UCSD-AML1 (cell line): ENCODE measurements at regions not wholly inside any gene's neighbourhood (a gene's known extent, or its start where the extent isn't known, plus 50 kb on each side); places are given as distances from the start of the nearest gene placed in this dataset.
"Not testable (repeated sequence)": the region's sequence is repeated elsewhere in the genome, so short reads cannot be mapped to it uniquely, and the experiment has no call there.

Source experiments
- DNase-seq: peaks from one replicate; lab custom pipeline; 2025; ENCODE audit not compliant: unreplicated experiment; lab: John Stamatoyannopoulos, UW

DNA sequence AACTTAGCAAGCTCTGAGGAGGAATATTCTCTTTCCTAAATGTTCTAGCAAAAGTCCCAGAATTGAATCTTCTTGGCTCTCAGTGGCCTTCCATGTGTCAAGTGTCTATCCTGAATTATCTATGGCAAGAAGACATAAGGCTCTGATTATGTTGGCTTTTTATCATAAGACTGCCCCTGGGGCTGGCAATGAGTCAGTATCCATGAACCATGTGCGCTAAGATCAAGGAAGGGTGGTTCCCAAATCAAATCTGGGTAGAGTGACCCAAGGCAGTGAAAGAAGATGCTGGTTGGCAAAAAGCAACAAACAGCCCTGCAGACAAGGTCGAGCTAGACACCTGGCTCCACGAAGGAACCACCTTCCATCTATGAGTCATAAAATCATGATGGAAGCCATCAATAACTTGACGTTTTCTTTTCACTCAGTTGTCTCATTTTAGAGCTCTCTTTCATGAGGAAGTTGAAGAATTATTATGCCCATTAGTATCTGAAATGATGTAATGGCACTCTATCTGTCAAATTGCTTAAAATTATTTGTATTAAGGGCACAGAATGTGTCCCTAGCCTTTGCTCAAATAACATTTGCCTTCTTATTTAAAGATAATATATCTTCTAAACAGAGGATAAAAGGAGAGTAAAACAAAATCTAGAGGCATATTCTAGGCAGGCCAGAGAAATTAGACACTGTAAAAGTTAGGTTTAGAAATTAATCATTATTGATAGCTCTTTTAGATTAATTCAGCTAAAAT, 657.7 kb upstream of the GOT2 start:
- no peak for DNase-seq

DNA sequence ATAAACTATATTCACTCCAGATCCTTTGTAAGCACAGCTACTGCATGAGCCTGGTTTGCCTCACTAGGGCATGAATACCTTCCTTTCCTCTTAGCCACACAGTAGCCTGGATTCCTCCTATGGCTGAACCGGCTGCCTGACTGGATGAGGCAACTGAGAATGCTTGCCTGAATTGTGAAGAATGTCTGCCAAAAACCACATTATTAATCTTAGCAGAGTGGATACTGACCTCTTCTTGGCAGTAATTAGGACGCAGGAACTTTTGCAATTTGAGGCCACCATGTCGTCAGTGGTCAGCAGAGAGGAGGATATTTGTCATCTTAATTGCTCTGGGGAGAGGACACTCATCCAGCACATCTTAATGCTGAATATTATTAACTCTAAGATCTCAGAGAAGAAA, 651.8 kb upstream of the GOT2 start:
- no peak for DNase-seq

DNA sequence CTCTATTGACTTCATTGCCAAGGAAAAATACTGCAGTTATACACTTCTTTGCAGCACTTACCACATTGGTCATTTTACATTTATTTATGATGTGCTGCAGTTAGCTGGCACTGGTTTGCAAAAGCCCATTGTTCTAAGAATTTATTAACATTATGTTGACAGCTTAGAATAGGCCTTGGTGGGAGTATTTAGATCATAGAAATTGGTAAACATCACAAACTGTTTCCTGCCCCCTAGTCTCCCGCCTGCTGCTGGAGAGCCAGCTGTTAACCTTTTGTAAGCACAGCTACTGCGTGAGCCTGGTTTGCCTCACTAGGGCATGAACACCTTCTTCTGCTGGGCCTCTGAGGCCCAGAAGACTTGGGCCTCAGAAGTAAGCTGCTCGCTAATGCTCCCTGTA, 651.4 kb upstream of the GOT2 start:
- DNase-seq: no peak

- no peak for DNase-seq
These were observed 639.5 kb upstream of the GOT2 start for GRCh38 chr16:59373632-59374031.

DNA sequence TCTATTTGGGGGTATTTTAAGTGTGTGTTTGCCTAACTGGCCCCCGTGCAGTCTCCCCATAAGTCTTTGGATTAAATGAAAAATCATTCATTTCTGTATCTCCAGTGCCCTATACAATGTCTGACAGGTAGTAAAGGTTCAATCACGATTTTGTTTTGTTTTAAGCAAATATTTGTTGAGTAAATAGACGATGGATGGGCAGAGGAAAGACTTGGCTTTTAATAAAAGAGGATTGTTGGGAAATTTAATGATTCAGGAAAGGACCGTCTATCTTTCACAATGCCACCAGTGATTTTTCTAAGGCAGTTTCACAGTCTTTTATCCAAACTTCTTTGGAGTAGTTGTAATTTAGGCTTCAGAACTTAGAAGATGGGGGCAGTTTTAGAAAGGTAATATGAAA, 636.6 kb upstream of the GOT2 start:
- DNase-seq: no peak

DNA sequence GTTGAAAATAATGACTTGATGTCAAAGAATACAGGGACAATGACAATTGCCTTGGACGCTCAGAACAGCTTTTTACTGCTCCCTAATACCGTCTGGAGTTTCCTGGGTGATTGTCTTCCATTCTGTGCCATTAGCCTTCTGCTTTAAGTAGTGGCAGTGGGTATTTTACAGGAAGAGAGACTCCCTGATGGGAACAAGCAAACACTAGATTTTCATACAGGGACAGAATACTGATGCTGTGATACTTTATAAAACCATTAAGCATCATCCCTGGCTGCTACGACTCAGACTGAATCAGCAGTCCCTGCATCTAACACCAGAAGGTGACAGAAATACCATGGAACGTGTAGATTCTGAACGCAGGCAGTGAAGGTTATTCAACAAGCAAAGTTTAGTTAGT, 635.4 kb upstream of the GOT2 start:
- DNase-seq: no peak

DNA sequence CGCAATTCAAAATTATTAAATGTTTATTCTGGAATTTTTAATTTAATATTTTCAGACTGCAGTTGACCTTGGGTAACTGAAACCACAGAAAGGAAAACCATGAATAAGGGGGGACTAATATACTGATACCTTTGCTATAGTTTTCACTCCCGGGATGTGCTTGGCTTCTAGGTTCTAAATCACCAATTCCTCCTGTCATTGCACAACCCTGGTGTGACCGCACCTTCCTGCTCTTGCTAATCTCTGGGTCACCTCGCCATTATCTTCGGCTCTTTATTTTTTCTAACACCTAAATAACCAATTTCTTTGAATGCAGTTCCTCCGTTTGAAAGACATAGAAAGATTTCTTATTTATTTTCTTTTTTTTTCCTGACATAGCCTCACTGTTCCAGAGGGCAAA, 634.5 kb upstream of the GOT2 start:
- no peak for DNase-seq

DNA sequence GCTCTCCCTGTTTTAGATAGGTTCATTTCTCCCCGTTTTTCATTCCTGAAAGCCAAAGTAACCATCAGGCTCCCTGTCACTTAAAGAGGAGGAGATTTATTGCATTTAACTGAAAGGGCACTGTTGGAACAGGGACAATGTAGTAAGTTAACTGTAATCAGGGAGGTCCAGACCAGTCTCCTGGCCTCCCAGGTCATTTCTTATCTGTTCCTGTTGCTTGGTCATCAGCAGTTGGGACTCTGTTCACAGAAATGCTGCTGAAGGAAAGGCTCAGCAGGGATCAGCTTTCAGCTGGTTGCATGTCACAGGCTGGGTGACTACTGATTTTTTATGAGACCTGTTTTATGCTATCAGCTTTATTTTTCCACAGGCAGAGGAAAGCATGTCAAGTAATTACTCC, 622.6 kb upstream of the GOT2 start:
- no peak for DNase-seq

DNA sequence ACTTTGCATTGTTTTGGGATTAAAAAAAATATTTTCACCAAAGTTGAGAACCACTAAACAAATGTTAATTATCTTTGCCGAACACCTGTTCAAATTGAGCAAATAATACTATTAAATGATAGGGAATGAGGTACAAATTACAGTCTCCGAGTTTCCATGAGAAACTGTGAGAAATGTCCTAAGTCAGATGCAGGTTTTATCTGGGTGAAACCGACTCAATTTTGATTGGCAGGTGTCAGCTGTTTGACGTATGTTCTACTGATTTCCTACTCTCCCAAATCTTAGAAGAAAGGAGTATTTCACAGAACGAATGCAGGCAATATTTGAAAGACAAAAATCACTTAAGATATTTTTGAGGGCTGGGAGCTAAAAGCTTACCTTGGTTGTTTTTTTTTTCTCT, 622.0 kb upstream of the GOT2 start:
- no peak for DNase-seq

GRCh38 chr16:59355704-59356103, 621.6 kb upstream of the GOT2 start:
- DNase-seq: no peak

- DNase-seq: no peak
These were observed 617.3 kb upstream of the GOT2 start for GRCh38 chr16:59351305-59351903.

GRCh38 chr16:59350670-59351069, 616.6 kb upstream of the GOT2 start:
- DNase-seq: no peak

- DNase-seq: no peak
These were observed 608.6 kb upstream of the GOT2 start for GRCh38 chr16:59342669-59343068.

- DNase-seq: no peak
These were observed 607.3 kb upstream of the GOT2 start for GRCh38 chr16:59341368-59341767.

GRCh38 chr16:59339871-59340270, 605.8 kb upstream of the GOT2 start:
- no peak for DNase-seq

DNA sequence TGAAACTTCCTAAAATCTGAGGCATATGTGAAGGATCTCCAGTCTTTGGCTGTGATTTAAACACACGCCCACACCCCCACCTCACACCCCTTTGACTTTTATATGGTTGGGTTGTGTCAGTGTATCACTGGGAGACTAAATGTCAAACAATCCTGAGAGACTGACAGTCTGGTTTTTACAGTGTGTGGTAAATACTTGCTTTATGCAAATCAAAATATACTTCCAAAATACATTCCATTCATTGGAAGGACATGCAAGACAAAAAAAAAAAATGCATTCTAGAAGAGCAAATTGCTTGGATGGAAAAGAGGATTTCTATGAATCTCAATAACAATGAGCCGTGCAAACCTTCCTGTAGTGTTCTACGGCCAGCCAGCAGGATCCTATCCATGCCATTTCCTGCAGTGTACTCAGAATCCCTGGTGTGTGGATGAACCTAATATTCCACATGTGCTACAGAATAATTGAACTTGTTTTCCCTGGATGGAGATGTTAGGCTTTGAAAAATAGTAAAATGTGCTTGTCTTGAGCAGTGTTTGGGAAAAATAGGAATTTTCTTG, 602.1 kb upstream of the GOT2 start:
- DNase-seq: no peak

- not testable (repeated sequence) for DNase-seq
These were observed 597.6 kb upstream of the GOT2 start for GRCh38 chr16:59331708-59332107.

DNA sequence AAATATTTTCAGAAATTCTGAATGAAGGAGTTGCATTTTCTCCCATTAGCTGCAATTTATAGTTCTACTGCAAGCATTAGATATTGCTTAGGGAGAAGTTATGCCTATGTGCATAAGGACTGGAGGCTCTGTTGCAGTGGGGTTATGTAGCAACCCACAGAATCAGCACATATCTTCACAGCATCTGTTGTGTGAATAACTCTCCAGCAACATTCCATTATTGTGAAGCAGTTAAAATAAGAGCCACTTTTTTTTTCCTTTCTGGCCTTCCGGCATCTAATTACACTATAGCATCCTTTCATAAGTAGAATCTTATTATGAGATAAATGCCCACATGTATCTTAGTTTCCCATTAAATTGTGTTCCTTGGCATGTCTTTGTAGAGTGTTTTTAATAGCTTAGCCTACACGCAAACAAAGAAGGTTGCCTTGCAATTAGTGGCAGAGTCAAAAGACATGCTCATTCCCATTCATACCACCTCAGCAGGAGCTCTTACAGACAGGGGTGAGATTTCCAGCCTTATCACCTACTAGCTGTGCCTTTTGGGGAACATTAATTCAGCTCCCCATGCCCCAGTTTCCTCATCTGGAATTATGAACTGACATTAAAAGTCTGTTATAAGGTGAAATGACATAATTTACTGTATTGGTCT, 596.0 kb upstream of the GOT2 start:
- no peak for DNase-seq

DNA sequence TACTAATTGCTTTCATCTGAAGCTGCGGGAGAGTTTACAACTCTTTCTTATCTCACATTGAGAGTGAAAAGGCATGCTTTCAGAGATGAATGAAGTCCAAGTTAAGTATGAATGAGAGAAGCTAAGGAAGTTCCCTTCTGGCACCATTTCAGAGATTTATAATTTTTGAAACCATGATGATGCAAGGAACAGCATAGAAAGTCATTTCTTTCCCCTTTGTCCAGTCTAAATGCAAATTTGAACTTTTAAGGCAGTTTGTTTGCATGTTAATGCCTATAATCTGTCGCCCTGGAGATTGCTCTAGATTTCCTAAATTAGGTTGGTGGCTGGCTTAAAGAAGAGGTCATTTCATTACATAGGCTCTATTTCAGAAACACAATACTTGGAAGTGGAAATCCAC, 594.8 kb upstream of the GOT2 start:
- no peak for DNase-seq

DNA sequence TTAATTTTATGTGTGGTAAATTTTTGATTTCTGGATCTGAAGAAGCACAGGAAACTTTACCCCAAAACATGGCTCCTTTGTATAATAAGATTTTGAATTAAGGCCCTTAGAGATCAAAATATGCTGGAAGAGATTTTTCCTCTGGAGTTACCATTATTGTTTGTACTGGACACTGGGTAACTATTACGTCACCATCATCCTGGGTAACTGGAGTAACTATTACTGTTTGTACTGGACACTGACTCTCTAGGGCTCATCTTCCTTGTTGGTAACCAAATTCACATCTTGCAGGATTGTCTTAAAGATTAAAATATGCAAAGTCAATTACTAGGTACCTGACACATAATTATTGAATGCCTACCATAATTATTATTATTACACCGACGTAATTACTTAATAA, 593.8 kb upstream of the GOT2 start:
- no peak for DNase-seq

- DNase-seq: no peak
These were observed 592.8 kb upstream of the GOT2 start for GRCh38 chr16:59326955-59327354.

GRCh38 chr16:59324462-59324861, 590.3 kb upstream of the GOT2 start:
- no peak for DNase-seq
